HCT116 (cell line): ENCODE measurements at regions not wholly inside any gene's neighbourhood (a gene's known extent, or its start where the extent isn't known, plus 50 kb on each side); places are given as distances from the start of the nearest gene placed in this dataset.
"Not testable (repeated sequence)": the region's sequence is repeated elsewhere in the genome, so short reads cannot be mapped to it uniquely, and the experiment has no call there.

Source experiments
- ATAC-seq: fragments of 200-7000 bp; cut with Tn5 transposase; 2 replicates; pipeline ENCODE4 v1.9.1; 2020; ENCODE audit warnings: mild to moderate bottlenecking, moderate library complexity
- BruUV-seq: library from RNA; stranded (reverse); fragments of 400-500 nt; replicated peaks from 2 replicates; lab custom pipeline; 2021; lab: Mats Ljungman, UMichigan
- CTCF ChIA-PET: fragments of 300-600 bp; sonication (Branson Sonifier 250); formaldehyde crosslinking; loops from one replicate; lab custom pipeline; 2021; ENCODE audit warnings: antibody characterized with exemption; lab: Charles Lee
- POLR2A ChIA-PET: fragments of 300-600, 350-600 bp; sonication (Branson Sonifier 250); formaldehyde crosslinking; loops from one replicate; lab custom pipeline; 2021; ENCODE audit warnings: antibody characterized with exemption; lab: Charles Lee
- RAD21 ChIA-PET, 2 experiments: fragments of 300-600 bp; sonication (Branson Sonifier 250); formaldehyde crosslinking; loops; one replicate each; lab custom pipeline; 2023; ENCODE audit warnings: low total read pairs in 2 of 2; ENCODE audit not compliant: uncharacterized antibody in 2 of 2, unreplicated experiment in 2 of 2, low non-redundant PET in 1 of 2; lab: Charles Lee
- DNase-seq: peaks from one replicate; pipeline ENCODE4 v3.0.0-alpha.2; 2010; ENCODE audit warnings: low read depth, low spot score
- H2AFZ ChIP-seq: fragments of 200-600 bp; shearing (Covaris generic), sonication (generic); 2 replicates; pipeline ENCODE4 v1.6.1; 2017; ENCODE audit warnings: low read depth, mixed run types, mixed read lengths, antibody characterized with exemption, low read length; ENCODE audit not compliant: poor library complexity, severe bottlenecking
- H3K27ac ChIP-seq: 2 replicates; pipeline ENCODE4 v1.5.1; 2012; ENCODE audit warnings: low read depth, low read length
- H3K27me3 ChIP-seq: fragments of 200-600 bp; sonication (generic); 2 replicates; pipeline ENCODE4 v1.6.1; 2016; ENCODE audit warnings: mixed run types, low read length, mixed read lengths; ENCODE audit not compliant: insufficient read depth
- H3K36me3 ChIP-seq, 2 experiments: fragments of 200-500 bp in 1 of 2; fragments of 200-600 bp in 1 of 2; sonication (Bioruptor generic) in 1 of 2; sonication (generic) in 1 of 2; 2 replicates each; pipeline versions ENCODE4 v1.5.1 to v1.6.1; 2014 to 2016; ENCODE audit warnings: low read length in 2 of 2, inconsistent platforms in 1 of 2, mixed read lengths in 1 of 2, mixed run types in 1 of 2; ENCODE audit not compliant: insufficient read depth in 2 of 2, control insufficient read depth in 1 of 2
- H3K4me1 ChIP-seq, 2 experiments: fragments of 200-600 bp in 1 of 2; sonication (generic) in 1 of 2; 2 replicates each; pipeline versions ENCODE4 v1.5.1 to v1.6.1; 2012 to 2017; ENCODE audit warnings: low read length in 2 of 2, inconsistent platforms in 1 of 2, mild to moderate bottlenecking in 1 of 2, mixed read lengths in 1 of 2, mixed run types in 1 of 2, moderate library complexity in 1 of 2; ENCODE audit not compliant: insufficient read depth in 2 of 2, control insufficient read depth in 1 of 2
- H3K4me2 ChIP-seq: fragments of 200-600 bp; sonication (generic); 2 replicates; pipeline ENCODE4 v1.6.1; 2017; ENCODE audit warnings: mixed run types, low read length, mixed read lengths
- H3K4me3 ChIP-seq, 2 experiments: fragments of 200-600 bp in 1 of 2; sonication (generic) in 1 of 2; replicated peaks in 1 of 2; 2 replicates each; pipeline ENCODE4 v1.5.1; 2011 to 2016; ENCODE audit warnings: low read length in 2 of 2, control low read depth in 1 of 2, low read depth in 1 of 2, mild to moderate bottlenecking in 1 of 2, mixed read lengths in 1 of 2, mixed run types in 1 of 2
- H3K79me2 ChIP-seq: fragments of 200-600 bp; sonication (generic); 2 replicates; pipeline ENCODE4 v1.6.1; 2017; ENCODE audit warnings: mild to moderate bottlenecking, mixed run types, low read length, moderate library complexity, mixed read lengths; ENCODE audit not compliant: insufficient read depth
- H3K9ac ChIP-seq: fragments of 200-600 bp; sonication (generic); 2 replicates; pipeline ENCODE4 v1.6.1; 2016; ENCODE audit warnings: low read length, mixed read lengths
- H3K9me2 ChIP-seq: fragments of 200-600 bp; sonication (generic), shearing (Covaris generic); 2 replicates; pipeline ENCODE4 v1.6.1; 2017; ENCODE audit warnings: mixed run types, mild to moderate bottlenecking, moderate library complexity; ENCODE audit not compliant: insufficient read depth
- H3K9me3 ChIP-seq, 2 experiments: fragments of 200-500 bp in 1 of 2; fragments of 200-600 bp in 1 of 2; sonication (Bioruptor generic) in 1 of 2; sonication (generic) in 1 of 2; 2 replicates each; pipeline ENCODE4 v1.6.1; 2014 to 2017; ENCODE audit warnings: low read length in 2 of 2, mixed read lengths in 2 of 2, inconsistent platforms in 1 of 2, low read depth in 1 of 2, mild to moderate bottlenecking in 1 of 2, mixed run types in 1 of 2, moderate library complexity in 1 of 2; ENCODE audit not compliant: control insufficient read depth in 1 of 2, insufficient read depth in 1 of 2
- H4K20me1 ChIP-seq: fragments of 200-600 bp; sonication (generic), shearing (Covaris generic); 2 replicates; pipeline ENCODE4 v1.6.1; 2017; ENCODE audit warnings: mixed run types, mild to moderate bottlenecking, moderate library complexity; ENCODE audit not compliant: insufficient read depth
- intact Hi-C: fragments of 100-400 bp; cut with micrococcal nuclease; formaldehyde crosslinking; loops from 2 replicates; pipeline ENCODE4 v1.10.0; 2022

DNA sequence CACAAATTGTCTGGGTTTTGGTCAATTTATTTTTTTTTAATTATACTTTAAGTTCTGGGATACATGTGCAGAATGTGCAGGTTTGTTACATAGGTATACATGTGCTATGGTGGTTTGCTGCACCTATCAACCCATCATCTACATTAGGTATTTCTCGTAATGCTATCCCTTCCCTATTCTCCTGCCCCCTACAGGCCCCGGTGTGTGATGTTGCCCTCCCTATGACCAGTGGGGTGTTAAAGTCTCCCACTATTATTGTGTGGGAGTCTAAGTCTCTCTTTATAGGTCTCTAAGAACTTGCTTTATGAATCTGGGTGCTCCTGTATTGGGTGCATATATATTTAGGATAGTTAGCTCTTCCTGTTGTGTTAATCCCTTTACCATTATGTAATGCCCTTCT is 104.4 kb downstream of the HNMT start:
- H3K79me2 ChIP-seq, intact Hi-C loops, BruUV-seq, H4K20me1 ChIP-seq, H3K9me2 ChIP-seq, H3K9ac ChIP-seq, CTCF ChIA-PET, RAD21 ChIA-PET, H3K36me3 ChIP-seq, H3K27me3 ChIP-seq, H2AFZ ChIP-seq, H3K27ac ChIP-seq, H3K4me2 ChIP-seq, H3K9me3 ChIP-seq, H3K4me3 ChIP-seq, DNase-seq, H3K4me1 ChIP-seq: not testable (repeated sequence)
- ATAC-seq: peak; percentile 49; the same call in 1 of the 2 replicates
- POLR2A ChIA-PET: interaction anchor here (0.7 kb wide), 1 partner anchor 35 kb away, joined by 4 read pairs; no protein-coding TSS in a partner anchor

DNA sequence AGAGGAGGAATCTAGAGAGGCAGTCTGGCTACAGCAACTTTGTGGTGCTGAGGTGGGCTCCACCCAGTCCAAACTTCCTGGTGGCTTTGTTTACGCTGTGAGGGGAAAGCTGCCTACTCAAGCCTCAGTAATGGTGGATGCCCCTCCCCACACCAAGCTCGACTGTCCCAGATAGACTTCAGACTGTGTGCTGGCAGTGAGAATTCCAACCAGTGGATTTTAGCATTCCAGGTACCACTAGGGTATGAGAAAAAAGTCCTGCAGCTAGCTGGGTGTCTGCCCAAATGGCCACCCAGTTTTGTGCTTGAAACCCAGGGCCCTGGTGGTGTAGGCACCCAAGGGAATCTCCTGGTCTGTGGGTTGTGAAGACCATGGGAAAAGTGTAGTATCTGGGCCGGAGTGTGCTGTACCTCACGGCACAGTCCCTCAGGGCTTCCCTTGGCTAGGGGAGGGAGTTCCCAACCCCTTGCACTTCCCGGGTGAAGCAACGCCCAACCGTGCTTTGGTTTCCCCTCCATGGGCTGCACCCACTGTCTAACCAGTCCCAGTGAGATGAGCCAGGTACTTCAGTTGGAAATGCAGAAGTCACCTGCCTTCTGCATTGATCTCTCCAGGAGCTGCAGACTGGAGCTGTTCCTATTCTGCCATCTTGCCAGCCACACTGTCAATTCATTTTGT is 106.9 kb downstream of the HNMT start:
- H3K79me2 ChIP-seq, H3K4me3 ChIP-seq, RAD21 ChIA-PET, H3K36me3 ChIP-seq, H3K27me3 ChIP-seq, POLR2A ChIA-PET, H4K20me1 ChIP-seq, H3K27ac ChIP-seq, ATAC-seq, H3K4me1 ChIP-seq, BruUV-seq, H3K4me2 ChIP-seq, intact Hi-C loops, CTCF ChIA-PET, H3K9ac ChIP-seq, DNase-seq, H2AFZ ChIP-seq, H3K9me2 ChIP-seq, H3K9me3 ChIP-seq: not testable (repeated sequence)
